SK-N-SH treated with all-trans-retinoic acid at 6 μM for 48 hours (cell line): ENCODE measurements at regions not wholly inside any gene's neighbourhood (a gene's known extent, or its start where the extent isn't known, plus 50 kb on each side); places are given as distances from the start of the nearest gene placed in this dataset.

ENCODE experiments used
- GLIS3 ChIP-seq: fragments of 250-450 bp; sonication (Bioruptor Pico); IDR thresholded peaks from 2 replicates; pipeline ENCODE4 v1.5.0; 2020; ENCODE audit warnings: mild to moderate bottlenecking, moderate library complexity
- TCF4 ChIP-seq: fragments of 250-450 bp; sonication (Bioruptor Pico); IDR thresholded peaks from 2 replicates; pipeline ENCODE4 v1.8.0; 2021; ENCODE audit warnings: mild to moderate bottlenecking, moderate library complexity, borderline replicate concordance
- ZFP30 ChIP-seq: fragments of 450-650 bp; formaldehyde crosslinking; IDR thresholded peaks from 2 replicates; pipeline ENCODE4 v1.5.0; 2022; ENCODE audit warnings: mild to moderate bottlenecking, moderate library complexity
- ZNF8 ChIP-seq: fragments of 450-650 bp; formaldehyde crosslinking; IDR thresholded peaks from 2 replicates; pipeline ENCODE4 v1.5.0; 2020; ENCODE audit warnings: mild to moderate bottlenecking, moderate library complexity
- TF ChIP-seq, protein P1 (sequence below): fragments of 250-450 bp; sonication (Bioruptor Pico); IDR thresholded peaks from 2 replicates; pipeline ENCODE4 v1.8.0; 2020; ENCODE audit warnings: mild to moderate bottlenecking, moderate library complexity, borderline replicate concordance

DNA sequence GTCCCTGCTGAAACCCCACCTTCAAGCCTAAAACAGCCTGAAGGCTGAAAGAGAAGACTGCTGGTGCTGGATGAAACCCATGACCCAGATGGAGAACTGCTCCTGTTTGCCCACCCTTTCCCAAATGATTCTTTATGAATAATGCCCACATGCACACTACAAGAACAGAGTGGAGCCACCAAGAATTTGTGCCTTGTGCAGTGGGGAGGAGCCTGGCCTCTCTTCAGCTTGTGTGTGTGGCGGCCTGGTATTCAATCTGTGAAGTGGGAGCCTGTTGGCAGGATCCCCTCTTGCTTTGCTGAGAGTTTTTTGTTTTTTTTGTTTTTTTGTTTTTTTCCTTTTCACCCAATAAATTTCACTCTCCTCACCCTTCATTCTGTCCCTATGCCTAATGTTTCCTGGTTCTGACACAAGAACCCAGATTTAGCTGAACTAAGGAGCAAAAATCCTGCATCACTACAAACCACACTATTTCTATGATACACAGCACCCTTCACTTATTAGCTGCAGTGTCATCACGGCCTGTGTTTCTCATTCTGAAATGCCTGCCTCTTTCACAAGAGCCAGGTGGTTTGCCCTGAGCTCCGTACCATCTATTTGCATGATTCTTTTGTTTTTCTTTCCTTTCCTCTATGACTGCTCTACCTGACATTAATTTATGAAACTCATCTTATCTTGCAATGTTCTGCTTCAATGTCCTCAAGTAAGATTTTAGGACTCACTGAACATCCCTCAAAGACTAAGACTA lies 585.5 kb upstream of the ATXN7L3B start:
- no peak for TF ChIP-seq ZNF8 (CRISPR knock-in tag)
- no peak for TF ChIP-seq ZFP30 (CRISPR knock-in tag)
- TF ChIP-seq, protein P1, sequence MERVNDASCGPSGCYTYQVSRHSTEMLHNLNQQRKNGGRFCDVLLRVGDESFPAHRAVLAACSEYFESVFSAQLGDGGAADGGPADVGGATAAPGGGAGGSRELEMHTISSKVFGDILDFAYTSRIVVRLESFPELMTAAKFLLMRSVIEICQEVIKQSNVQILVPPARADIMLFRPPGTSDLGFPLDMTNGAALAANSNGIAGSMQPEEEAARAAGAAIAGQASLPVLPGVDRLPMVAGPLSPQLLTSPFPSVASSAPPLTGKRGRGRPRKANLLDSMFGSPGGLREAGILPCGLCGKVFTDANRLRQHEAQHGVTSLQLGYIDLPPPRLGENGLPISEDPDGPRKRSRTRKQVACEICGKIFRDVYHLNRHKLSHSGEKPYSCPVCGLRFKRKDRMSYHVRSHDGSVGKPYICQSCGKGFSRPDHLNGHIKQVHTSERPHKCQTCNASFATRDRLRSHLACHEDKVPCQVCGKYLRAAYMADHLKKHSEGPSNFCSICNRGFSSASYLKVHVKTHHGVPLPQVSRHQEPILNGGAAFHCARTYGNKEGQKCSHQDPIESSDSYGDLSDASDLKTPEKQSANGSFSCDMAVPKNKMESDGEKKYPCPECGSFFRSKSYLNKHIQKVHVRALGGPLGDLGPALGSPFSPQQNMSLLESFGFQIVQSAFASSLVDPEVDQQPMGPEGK, result no peak
- TF ChIP-seq TCF4 (CRISPR knock-in tag), result no peak
- no peak for TF ChIP-seq GLIS3 (CRISPR knock-in tag)
